GM12891 (cell line): ENCODE measurements at regions not wholly inside any gene's neighbourhood (a gene's known extent, or its start where the extent isn't known, plus 50 kb on each side); places are given as distances from the start of the nearest gene placed in this dataset.

Source experiments
- PAX5 ChIP-seq: IDR thresholded peaks from 2 replicates; pipeline ENCODE4 v1.6.1; 2011; ENCODE audit warnings: low read length, moderate library complexity, mild to moderate bottlenecking; ENCODE audit not compliant: insufficient read depth, severe bottlenecking
- POLR2A ChIP-seq: IDR thresholded peaks from 2 replicates; pipeline ENCODE4 v1.6.1; 2011; ENCODE audit warnings: low read depth, low read length, control low read depth
- POLR2AphosphoS5 ChIP-seq: IDR thresholded peaks from 2 replicates; pipeline ENCODE4 v1.6.1; 2011; ENCODE audit warnings: low read depth, low read length, control low read depth
- SPI1 ChIP-seq: IDR thresholded peaks from 2 replicates; pipeline ENCODE4 v1.6.1; 2011; ENCODE audit warnings: low read depth, low read length, control low read depth
- TAF1 ChIP-seq: IDR thresholded peaks from 2 replicates; pipeline ENCODE4 v1.6.1; 2011; ENCODE audit warnings: low read depth, low read length, control low read depth

GRCh38 chr7:70890147-70890969, 241.6 kb upstream of the GALNT17 start:
- TF ChIP-seq POLR2AphosphoS5 = no peak
- TF ChIP-seq TAF1 = no peak
- TF ChIP-seq POLR2A = no peak
- no peak for TF ChIP-seq SPI1
- TF ChIP-seq PAX5 = no peak
